Putamen (tissue), 1 donor: ENCODE measurements at regions not wholly inside any gene's neighbourhood (a gene's known extent, or its start where the extent isn't known, plus 50 kb on each side); places are given as distances from the start of the nearest gene placed in this dataset.
"Not testable (repeated sequence)": the region's sequence is repeated elsewhere in the genome, so short reads cannot be mapped to it uniquely, and the experiment has no call there.

Source experiments
- DNase-seq: peaks from one replicate; pipeline ENCODE4 v3.0.0-alpha.2; 2016; ENCODE audit warnings: low spot score

DNA sequence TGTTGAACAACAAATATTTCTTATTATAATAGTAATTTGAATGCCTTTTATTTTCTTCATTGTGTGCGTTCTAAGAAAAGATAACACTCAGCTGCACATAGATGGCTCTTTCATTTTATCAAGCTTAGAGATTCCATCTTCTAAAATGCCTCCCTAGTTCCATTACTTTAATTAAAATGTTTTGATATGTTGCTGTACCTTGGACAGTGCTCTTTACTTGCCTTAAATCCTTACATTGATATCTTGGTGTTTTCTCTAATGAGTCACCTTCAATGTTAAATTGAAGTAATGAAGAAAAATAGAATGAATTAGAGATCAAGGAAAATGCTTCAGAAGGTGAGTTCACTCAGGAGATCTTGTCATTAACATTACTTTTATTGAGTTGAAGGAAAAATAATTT is 1672.4 kb upstream of the AGA start:
- no peak for DNase-seq

- no peak for DNase-seq
Observed at GRCh38 chr4:179116011-179116410, 1673.8 kb upstream of the AGA start.

GRCh38 chr4:179116581-179116980 is 1674.3 kb upstream of the AGA start:
- no peak for DNase-seq

DNA sequence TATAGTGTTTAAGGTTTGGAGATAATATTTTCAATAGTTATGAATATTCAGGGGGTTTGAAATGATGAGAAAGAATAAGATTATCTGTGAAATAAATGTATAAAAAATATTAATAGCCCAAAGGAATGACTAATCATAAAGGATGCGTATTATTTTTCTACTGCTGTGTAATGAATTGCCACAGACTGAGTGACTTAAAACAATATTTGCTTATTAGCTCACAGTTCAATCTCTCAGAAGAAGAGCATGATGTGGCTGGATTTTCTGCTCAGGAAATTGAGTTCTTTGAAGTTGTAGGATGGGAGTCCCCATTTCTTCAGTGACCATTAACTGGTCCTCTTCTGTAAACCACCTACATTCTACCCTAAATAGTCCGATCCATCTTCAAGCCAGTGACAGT is 1680.8 kb upstream of the AGA start:
- no peak for DNase-seq

GRCh38 chr4:179124419-179124818 is 1682.2 kb upstream of the AGA start:
- DNase-seq: no peak

DNA sequence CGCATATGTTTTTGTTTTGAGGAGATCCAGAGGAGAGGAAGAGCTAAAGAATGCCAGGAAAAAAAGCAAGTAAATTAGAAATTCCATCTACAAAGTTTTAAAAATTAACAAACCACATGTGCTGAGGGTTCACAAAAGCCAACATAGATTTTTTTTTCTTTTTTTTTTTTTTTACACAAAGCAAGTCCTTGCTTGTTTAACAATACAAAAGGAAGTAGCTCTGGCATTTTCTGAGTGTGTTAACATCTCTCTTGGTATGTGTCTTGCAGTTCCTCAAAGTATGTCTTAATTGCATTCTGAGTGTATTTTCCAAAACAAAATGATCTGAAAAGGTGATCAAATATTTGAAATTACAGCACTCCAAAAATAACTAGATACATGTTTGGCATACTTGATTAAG is 1682.7 kb upstream of the AGA start:
- DNase-seq: no peak

GRCh38 chr4:179125870-179126269 is 1683.6 kb upstream of the AGA start:
- DNase-seq: no peak

- DNase-seq: no peak
Observed at GRCh38 chr4:179128299-179128698, 1686.1 kb upstream of the AGA start.

GRCh38 chr4:179130122-179130714 is 1688.0 kb upstream of the AGA start:
- no peak for DNase-seq

GRCh38 chr4:179145746-179146525 is 1703.7 kb upstream of the AGA start:
- no peak for DNase-seq

GRCh38 chr4:179151770-179152169 is 1709.5 kb upstream of the AGA start:
- no peak for DNase-seq

GRCh38 chr4:179163147-179163546 is 1720.9 kb upstream of the AGA start:
- no peak for DNase-seq

- no peak for DNase-seq
Observed at GRCh38 chr4:179164267-179164999, 1722.2 kb upstream of the AGA start.

DNA sequence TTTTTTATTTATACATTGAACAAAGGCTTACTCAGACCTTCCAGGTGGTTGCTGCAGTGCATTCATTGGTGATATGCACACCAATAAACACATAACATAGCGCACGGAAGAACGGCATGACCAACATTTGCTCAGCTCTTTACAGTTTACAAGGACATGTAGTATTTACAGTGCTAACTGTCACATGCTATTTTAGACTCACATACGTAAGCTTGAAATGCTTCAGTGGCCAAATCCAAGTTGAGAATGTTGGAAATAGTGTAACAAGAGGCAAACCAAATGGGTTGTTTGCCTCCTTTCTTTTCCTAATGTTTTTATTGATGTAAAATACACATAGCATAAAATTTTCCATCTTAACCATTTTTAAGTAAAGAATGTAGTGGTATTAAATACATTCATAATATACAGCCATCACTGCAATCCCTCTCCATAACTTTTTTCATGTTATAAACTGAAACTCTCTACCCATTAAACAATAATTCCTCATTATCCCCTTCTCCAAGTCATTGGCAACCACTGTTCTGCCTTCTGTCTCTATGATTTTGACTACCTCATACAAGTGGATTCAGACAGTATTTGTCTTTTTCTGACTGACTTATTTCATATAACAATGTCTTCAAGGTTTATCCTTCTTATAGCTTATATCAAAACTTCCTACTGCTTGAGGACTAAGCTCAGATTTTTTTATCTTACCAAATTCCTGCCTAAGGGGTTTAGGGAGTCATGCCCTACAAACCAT is 1722.9 kb upstream of the AGA start:
- DNase-seq: no peak

DNA sequence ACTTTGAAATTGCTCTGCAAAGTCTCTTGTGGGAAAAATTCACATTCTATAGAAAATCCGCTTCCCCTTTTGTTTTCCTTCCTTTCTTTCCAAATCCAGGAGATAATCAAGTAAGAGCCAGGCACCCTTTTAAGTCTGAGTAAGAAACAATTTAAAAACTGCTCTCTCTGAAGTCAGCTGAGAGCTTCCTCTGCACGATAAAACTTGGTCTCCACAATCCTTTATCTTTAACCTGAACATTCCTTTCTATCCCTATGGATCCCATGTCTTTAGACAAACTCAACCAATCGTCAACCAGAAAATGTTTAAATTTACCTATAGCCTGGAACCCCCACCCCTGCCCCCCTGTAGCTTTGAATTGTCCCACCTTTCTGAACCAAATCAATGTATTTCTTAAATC is 1723.6 kb upstream of the AGA start:
- no peak for DNase-seq

GRCh38 chr4:179170308-179170707 is 1728.1 kb upstream of the AGA start:
- DNase-seq: not testable (repeated sequence)

DNA sequence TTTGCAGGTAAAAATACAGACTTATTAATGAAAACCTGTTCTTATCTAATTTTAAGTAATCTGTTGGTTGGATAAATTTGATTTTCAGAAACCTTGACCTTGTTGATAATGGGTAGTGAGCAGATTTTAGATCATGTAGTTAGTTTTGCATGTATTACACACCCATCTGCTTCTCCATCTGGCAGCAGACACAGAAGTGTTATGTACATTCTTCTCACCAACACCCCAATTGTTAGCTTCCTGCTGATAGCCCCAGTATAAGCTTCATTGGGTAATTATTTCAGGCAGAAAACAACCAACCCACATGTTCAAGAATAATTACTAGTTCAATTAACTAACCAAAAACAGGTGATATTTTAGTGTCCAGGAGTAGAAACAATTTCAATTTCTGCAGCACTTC is 1740.5 kb upstream of the AGA start:
- no peak for DNase-seq

GRCh38 chr4:179195887-179196286 is 1753.7 kb upstream of the AGA start:
- DNase-seq: no peak

DNA sequence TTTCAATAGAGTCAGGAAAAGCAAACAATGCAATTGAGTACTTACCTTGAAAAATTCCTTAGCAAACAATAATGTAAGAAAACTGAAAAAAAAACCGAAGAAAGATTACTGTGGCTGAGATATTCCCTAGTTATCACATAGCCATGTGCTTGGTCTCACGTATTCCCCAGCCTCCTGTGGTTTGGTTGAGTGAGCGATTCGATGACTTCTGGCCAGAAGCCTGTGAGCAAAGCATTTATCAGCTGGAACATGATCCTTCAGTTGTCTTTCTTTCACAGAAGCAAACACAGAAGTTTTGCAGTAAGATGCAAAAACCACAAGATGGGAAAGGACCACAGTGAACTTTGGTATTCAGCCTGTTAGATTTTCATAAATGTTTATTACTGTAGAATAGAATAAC is 1754.3 kb upstream of the AGA start:
- DNase-seq: no peak

- no peak for DNase-seq
Observed at GRCh38 chr4:179200681-179201080, 1758.4 kb upstream of the AGA start.

DNA sequence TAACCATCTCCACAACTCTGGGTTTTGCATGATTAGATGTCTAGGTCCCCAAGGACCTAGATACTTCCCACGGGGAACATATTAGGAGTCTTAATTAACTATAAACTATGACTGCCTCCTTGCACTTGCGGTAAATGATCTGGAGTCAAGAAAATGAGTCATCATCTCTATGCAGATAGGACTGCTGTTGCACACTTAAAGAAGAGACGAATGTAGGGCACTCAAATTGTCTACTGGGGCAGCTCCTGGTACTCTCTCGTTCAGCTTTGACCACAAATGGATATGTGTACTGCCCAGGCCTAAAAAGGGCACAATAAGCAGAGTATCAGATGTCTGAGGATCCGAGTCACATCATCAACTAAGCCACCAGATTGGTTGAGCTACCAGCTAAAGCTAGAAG is 1783.4 kb upstream of the AGA start:
- no peak for DNase-seq

GRCh38 chr4:179248821-179249220 is 1806.6 kb upstream of the AGA start:
- no peak for DNase-seq

- peak; percentile 2 for DNase-seq
Observed at GRCh38 chr4:179268791-179269190, 1826.6 kb upstream of the AGA start.
